Esophagus muscularis mucosa (tissue), 4 donors: ENCODE measurements at regions not wholly inside any gene's neighbourhood (a gene's known extent, or its start where the extent isn't known, plus 50 kb on each side); places are given as distances from the start of the nearest gene placed in this dataset.

Source experiments
- DNase-seq: peaks from one replicate; pipeline ENCODE4 v3.0.0-alpha.2; 2017; ENCODE audit errors: extremely low spot score
- H3K27ac ChIP-seq, 4 donors: fragments of 200-600 bp; sonication (generic); replicated peaks in 1 of 4; 1 replicate in 3 of 4; 2 replicates in 1 of 4; pipeline ENCODE4 v1.5.1; 2016 to 2019; ENCODE audit warnings: mild to moderate bottlenecking in 1 of 4
- H3K27me3 ChIP-seq, 4 donors: fragments of 200-600 bp; sonication (generic); one replicate each; pipeline versions ENCODE4 v1.5.1 to v1.6.0; 2016 to 2019
- H3K36me3 ChIP-seq, 4 donors: fragments of 200-600 bp; sonication (generic); one replicate each; pipeline ENCODE4 v1.5.1; 2016 to 2019
- H3K4me1 ChIP-seq, 4 donors: fragments of 200-600 bp; sonication (generic); one replicate each; pipeline ENCODE4 v1.5.1; 2016 to 2019
- H3K4me3 ChIP-seq, 4 donors: fragments of 200-600 bp; sonication (generic); 1 replicate in 2 of 4; 2 replicates in 2 of 4; pipeline ENCODE4 v1.5.1; 2016 to 2019; ENCODE audit warnings: mild to moderate bottlenecking in 4 of 4, moderate library complexity in 1 of 4
- H3K9me3 ChIP-seq, 4 donors: fragments of 200-600 bp; sonication (generic); 1 replicate in 3 of 4; 2 replicates in 1 of 4; pipeline ENCODE4 v1.5.1; 2016 to 2019
- CTCF ChIP-seq, 3 experiments: fragments of 200-600 bp in 2 of 3; fragments of 450-650 bp in 1 of 3; sonication (generic) in 2 of 3; IDR thresholded peaks; one replicate each; pipeline ENCODE4 v1.5.1; 2017 to 2019; ENCODE audit warnings: antibody characterized with exemption in 3 of 3, mild to moderate bottlenecking in 2 of 3, moderate library complexity in 1 of 3
- EP300 ChIP-seq: sonication (generic); formaldehyde crosslinking; IDR thresholded peaks from one replicate; pipeline ENCODE4 v1.6.1; 2017; ENCODE audit warnings: antibody characterized with exemption
- POLR2A ChIP-seq: fragments of 450-650 bp; IDR thresholded peaks from one replicate; pipeline ENCODE4 v1.6.1; 2017; ENCODE audit warnings: antibody characterized with exemption, moderate library complexity, mild to moderate bottlenecking, low read depth
- POLR2AphosphoS5 ChIP-seq, 2 donors: sonication (generic); formaldehyde crosslinking; IDR thresholded peaks; one replicate each; pipeline ENCODE4 v1.6.1; 2017; ENCODE audit warnings: antibody characterized with exemption in 2 of 2
- whole genome bisulfite sequencing: methylation state at CpG from one replicate; pipeline ENCODE4 v1.1.5; 2018; 5-methylcytosine and 5-hydroxymethylcytosine counted together
- intact Hi-C: fragments of 100-400 bp; cut with DNase I; formaldehyde crosslinking; loops from one replicate; pipeline ENCODE4 v1.15.1; 2023

- DNase-seq, result no peak
- Histone ChIP-seq H3K27ac (no peak overlapping the region), H3K4me3 (no peak overlapping the region), H3K9me3 (peaks cover 0 to 17% (median 2%) of the 10 kb centered on the region in 4 donors), H3K4me1 (no peaks in the 10 kb centered on the region), H3K27me3 (no peaks in the 10 kb centered on the region), H3K36me3 (no peaks in the 10 kb centered on the region)
- intact Hi-C loops, result no loop called here
- TF ChIP-seq POLR2A (no peak), EP300 (no peak), CTCF (IDR thresholded peaks at IDR 0.05) (no peak), POLR2AphosphoS5 (IDR thresholded peaks at IDR 0.05) (no peak)
Observed at GRCh38 chr7:84422790-84423189, 228.2 kb upstream of the SEMA3A start.

DNA sequence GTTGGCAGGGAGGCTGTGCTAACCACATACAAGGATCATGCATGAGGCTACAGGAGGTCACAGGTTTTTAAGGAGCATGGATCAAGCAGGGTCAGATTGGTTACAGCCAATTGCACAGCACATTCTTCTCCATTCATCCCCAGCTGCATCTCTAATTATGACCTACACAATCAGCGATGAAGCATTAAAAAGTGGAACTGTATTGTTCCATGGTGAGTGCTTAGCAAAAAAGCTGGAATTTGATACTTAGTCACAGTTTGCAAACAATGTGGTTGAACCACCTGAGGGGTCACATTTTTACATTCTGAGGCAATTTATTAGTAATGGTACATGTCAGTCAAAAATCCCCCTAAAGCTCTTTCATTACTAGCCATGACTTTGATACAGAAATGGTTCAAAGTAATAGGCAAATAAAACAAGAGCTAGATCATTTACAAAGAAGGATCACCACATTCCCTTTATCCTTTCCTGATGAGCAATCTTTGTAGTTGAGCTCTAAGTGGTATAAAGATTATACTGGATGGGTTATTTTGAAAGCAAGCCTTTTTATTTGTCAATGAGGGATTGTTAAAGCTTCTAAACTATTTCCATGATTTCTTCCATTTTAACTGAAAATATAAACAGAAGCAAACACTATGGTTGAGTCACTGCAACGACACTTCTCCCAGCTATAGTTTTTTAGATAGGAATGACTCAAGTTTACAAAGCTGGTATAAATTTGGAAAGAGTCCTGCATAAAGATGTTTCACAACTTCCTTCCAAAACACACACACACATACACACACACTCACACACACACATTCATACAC is 217.8 kb upstream of the SEMA3A start:
- Histone ChIP-seq H3K27ac (no peak overlapping the region), H3K27me3 (no peaks in the 10 kb centered on the region), H3K9me3 (no peaks in the 10 kb centered on the region), H3K4me3 (no peak overlapping the region), H3K4me1 (no peaks in the 10 kb centered on the region), H3K36me3 (no peaks in the 10 kb centered on the region)
- no peak for DNase-seq
- WGBS, result 56% methylated on average over 2 of the region's 2 CpGs
- TF ChIP-seq POLR2A, result no peak
- TF ChIP-seq EP300, result no peak
- no peak for TF ChIP-seq POLR2AphosphoS5 (IDR thresholded peaks at IDR 0.05)
- TF ChIP-seq CTCF (IDR thresholded peaks at IDR 0.05), result no peak
- intact Hi-C loops, result no loop called here

- Histone ChIP-seq H3K36me3 (no peaks in the 10 kb centered on the region), H3K27ac (no peak overlapping the region), H3K4me1 (no peaks in the 10 kb centered on the region), H3K9me3 (peaks cover 0 to 15% (median 0%) of the 10 kb centered on the region in 4 donors), H3K4me3 (no peak overlapping the region), H3K27me3 (no peaks in the 10 kb centered on the region)
- intact Hi-C loops, result loop anchor here (10.0 kb wide), 1 partner anchor 65 kb away; no protein-coding TSS in a partner anchor
- DNase-seq, result no peak
- 43% methylated on average over 1 of the region's 1 CpG for WGBS
- TF ChIP-seq CTCF (IDR thresholded peaks at IDR 0.05) (no peak), POLR2AphosphoS5 (IDR thresholded peaks at IDR 0.05) (no peak), EP300 (no peak), POLR2A (no peak)
Observed at GRCh38 chr7:84399661-84400060, 205.1 kb upstream of the SEMA3A start.

- H3K4me3 ChIP-seq, result no peak overlapping the region
- no peaks in the 10 kb centered on the region for H3K36me3 ChIP-seq
- H3K9me3 ChIP-seq, result no peaks in the 10 kb centered on the region
- intact Hi-C loops, result loop anchor here (10.0 kb wide), 1 partner anchor 59 kb away; no protein-coding TSS in a partner anchor
- no peak for DNase-seq
- H3K27me3 ChIP-seq, result no peaks in the 10 kb centered on the region
- TF ChIP-seq POLR2A, result no peak
- no peak for TF ChIP-seq EP300
- no peak for TF ChIP-seq POLR2AphosphoS5 (IDR thresholded peaks at IDR 0.05)
- TF ChIP-seq CTCF (IDR thresholded peaks at IDR 0.05), result no peak
- no peak overlapping the region for H3K27ac ChIP-seq
- H3K4me1 ChIP-seq, result peaks cover 0 to 7% (median 5%) of the 10 kb centered on the region in 4 donors
Observed at GRCh38 chr7:84394219-84394618, 199.6 kb upstream of the SEMA3A start.
